ENCODE measurements at regions not wholly inside any gene's neighbourhood (a gene's known extent, or its start where the extent isn't known, plus 50 kb on each side); places are given as distances from the start of the nearest gene placed in this dataset.
A peak's percentile ranks its signal among the peaks of the same experiment; 100 is the strongest.

GRCh38 chr6:167485186-167485978 is 160.5 kb downstream of the TTLL2 start:
- H3K27ac Mint-ChIP-seq = peak overlapping the region in 1 of 2 donors; percentile 10
- H3K4me1 Mint-ChIP-seq = peaks cover 9% of the 10 kb centered on the region
- H3K27me3 Mint-ChIP-seq = peaks cover 48% of the 10 kb centered on the region
- ATAC-seq = no peak
- no peak overlapping the region for H3K4me3 Mint-ChIP-seq
- H3K9me3 Mint-ChIP-seq = no peaks in the 10 kb centered on the region
- DNase-seq = no peak

GRCh38 chr6:167487749-167488664 is 163.1 kb downstream of the TTLL2 start:
- ATAC-seq (no peak), DNase-seq (no peak)
- Mint-ChIP-seq H3K9me3 (no peaks in the 10 kb centered on the region), H3K4me1 (peaks cover 9% of the 10 kb centered on the region), H3K27me3 (peaks cover 34% of the 10 kb centered on the region), H3K27ac (no peak overlapping the region), H3K4me3 (peak overlapping the region in 1 of 2 donors; percentile 2)

GRCh38 chr6:167491438-167492099 is 166.7 kb downstream of the TTLL2 start:
- no peak overlapping the region for H3K4me3 Mint-ChIP-seq
- peaks cover 38% of the 10 kb centered on the region for H3K27me3 Mint-ChIP-seq
- no peak for ATAC-seq
- H3K27ac Mint-ChIP-seq = no peak overlapping the region
- DNase-seq = no peak
- peaks cover 9% of the 10 kb centered on the region for H3K4me1 Mint-ChIP-seq
- H3K9me3 Mint-ChIP-seq = peaks cover 0 to 8% of the 10 kb centered on the region in 2 donors

- H3K4me3 Mint-ChIP-seq = no peak overlapping the region
- peaks cover 33% of the 10 kb centered on the region for H3K27me3 Mint-ChIP-seq
- no peak for DNase-seq
- peaks cover 9% of the 10 kb centered on the region for H3K4me1 Mint-ChIP-seq
- no peak for ATAC-seq
- H3K9me3 Mint-ChIP-seq = peaks cover 0 to 8% of the 10 kb centered on the region in 2 donors
- H3K27ac Mint-ChIP-seq = no peak overlapping the region
These were observed 167.2 kb downstream of the TTLL2 start for GRCh38 chr6:167492100-167492449.

- peaks cover 3% of the 10 kb centered on the region for H3K4me1 Mint-ChIP-seq
- H3K27me3 Mint-ChIP-seq = peaks cover 29% of the 10 kb centered on the region
- peaks cover 0 to 8% of the 10 kb centered on the region in 2 donors for H3K9me3 Mint-ChIP-seq
- DNase-seq = no peak
- H3K27ac Mint-ChIP-seq = no peak overlapping the region
- no peak for ATAC-seq
- no peak overlapping the region for H3K4me3 Mint-ChIP-seq
These were observed 168.4 kb downstream of the TTLL2 start for GRCh38 chr6:167493310-167493709.

GRCh38 chr6:167493976-167494697 is 169.3 kb downstream of the TTLL2 start:
- H3K27ac Mint-ChIP-seq = no peak overlapping the region
- H3K27me3 Mint-ChIP-seq = peaks cover 28% of the 10 kb centered on the region
- DNase-seq (no peak), ATAC-seq (no peak)
- no peak overlapping the region for H3K4me3 Mint-ChIP-seq
- H3K4me1 Mint-ChIP-seq = no peaks in the 10 kb centered on the region
- peaks cover 0 to 8% of the 10 kb centered on the region in 2 donors for H3K9me3 Mint-ChIP-seq

GRCh38 chr6:167494698-167495435 is 170.0 kb downstream of the TTLL2 start:
- Mint-ChIP-seq H3K9me3 (peaks cover 0 to 8% of the 10 kb centered on the region in 2 donors), H3K4me1 (no peaks in the 10 kb centered on the region), H3K27ac (no peak overlapping the region), H3K4me3 (no peak overlapping the region), H3K27me3 (peaks cover 28% of the 10 kb centered on the region)
- DNase-seq (no peak), ATAC-seq (no peak)

GRCh38 chr6:167495506-167496401 is 170.9 kb downstream of the TTLL2 start:
- H3K9me3 Mint-ChIP-seq = peaks cover 0 to 8% of the 10 kb centered on the region in 2 donors
- no peak overlapping the region for H3K4me3 Mint-ChIP-seq
- no peaks in the 10 kb centered on the region for H3K4me1 Mint-ChIP-seq
- DNase-seq (no peak), ATAC-seq (no peak)
- no peak overlapping the region for H3K27ac Mint-ChIP-seq
- H3K27me3 Mint-ChIP-seq = peaks cover 28% of the 10 kb centered on the region

GRCh38 chr6:167496707-167497106 is 171.8 kb downstream of the TTLL2 start:
- Mint-ChIP-seq H3K27me3 (peaks cover 18% of the 10 kb centered on the region), H3K9me3 (peaks cover 0 to 8% of the 10 kb centered on the region in 2 donors), H3K27ac (no peak overlapping the region), H3K4me3 (no peak overlapping the region), H3K4me1 (no peaks in the 10 kb centered on the region)
- no peak for DNase-seq
- ATAC-seq = no peak

- no peak overlapping the region for H3K4me3 Mint-ChIP-seq
- no peak for ATAC-seq
- no peak for DNase-seq
- peaks cover 16% of the 10 kb centered on the region for H3K27me3 Mint-ChIP-seq
- peaks cover 0 to 8% of the 10 kb centered on the region in 2 donors for H3K9me3 Mint-ChIP-seq
- no peak overlapping the region for H3K27ac Mint-ChIP-seq
- H3K4me1 Mint-ChIP-seq = no peaks in the 10 kb centered on the region
These were observed 172.7 kb downstream of the TTLL2 start for GRCh38 chr6:167497428-167498056.

GRCh38 chr6:167499161-167499660 is 174.3 kb downstream of the TTLL2 start:
- DNase-seq (no peak), ATAC-seq (no peak)
- no peak overlapping the region for H3K4me3 Mint-ChIP-seq
- peaks cover 8% of the 10 kb centered on the region for H3K27me3 Mint-ChIP-seq
- H3K4me1 Mint-ChIP-seq = no peaks in the 10 kb centered on the region
- no peaks in the 10 kb centered on the region for H3K9me3 Mint-ChIP-seq
- H3K27ac Mint-ChIP-seq = no peak overlapping the region

- Mint-ChIP-seq H3K4me1 (no peaks in the 10 kb centered on the region), H3K4me3 (no peak overlapping the region), H3K27me3 (peaks cover 8% of the 10 kb centered on the region), H3K9me3 (no peaks in the 10 kb centered on the region), H3K27ac (no peak overlapping the region)
- DNase-seq (no peak), ATAC-seq (peak; percentile 19)
These were observed 176.1 kb downstream of the TTLL2 start for GRCh38 chr6:167500961-167501360.

GRCh38 chr6:167501831-167502385 is 177.0 kb downstream of the TTLL2 start:
- Mint-ChIP-seq H3K4me1 (no peaks in the 10 kb centered on the region), H3K27ac (no peak overlapping the region), H3K9me3 (no peaks in the 10 kb centered on the region), H3K27me3 (peaks cover 8% of the 10 kb centered on the region), H3K4me3 (no peak overlapping the region)
- ATAC-seq (no peak), DNase-seq (no peak)

Data from stimulated activated naive CD8-positive, alpha-beta T cell treated with anti-CD3 and anti-CD28 coated beads, Interleukin-15, amount 100 ng/mL, for 72 hours (primary cell).